ENCODE measurements at regions not wholly inside any gene's neighbourhood (a gene's known extent, or its start where the extent isn't known, plus 50 kb on each side); places are given as distances from the start of the nearest gene placed in this dataset.
"Not testable (repeated sequence)": the region's sequence is repeated elsewhere in the genome, so short reads cannot be mapped to it uniquely, and the experiment has no call there.

- TF ChIP-seq ZNF311 (tag by site-specific recombination; IDR thresholded peaks at IDR 0.05; ENCODE audit: borderline replicate concordance); CTCF (tag by site-specific recombination; IDR thresholded peaks at IDR 0.05); ZNF140 (tag by site-specific recombination; IDR thresholded peaks at IDR 0.05); KLF9 (tag by site-specific recombination; IDR thresholded peaks at IDR 0.05; ENCODE audit: low read depth); OVOL3 (tag by site-specific recombination; IDR thresholded peaks at IDR 0.05): not testable (repeated sequence)
Observed at GRCh38 chr13:69221633-69222498, 885.8 kb upstream of the ATXN8OS start.
